ENCODE measurements at regions not wholly inside any gene's neighbourhood (a gene's known extent, or its start where the extent isn't known, plus 50 kb on each side); places are given as distances from the start of the nearest gene placed in this dataset.

DNA sequence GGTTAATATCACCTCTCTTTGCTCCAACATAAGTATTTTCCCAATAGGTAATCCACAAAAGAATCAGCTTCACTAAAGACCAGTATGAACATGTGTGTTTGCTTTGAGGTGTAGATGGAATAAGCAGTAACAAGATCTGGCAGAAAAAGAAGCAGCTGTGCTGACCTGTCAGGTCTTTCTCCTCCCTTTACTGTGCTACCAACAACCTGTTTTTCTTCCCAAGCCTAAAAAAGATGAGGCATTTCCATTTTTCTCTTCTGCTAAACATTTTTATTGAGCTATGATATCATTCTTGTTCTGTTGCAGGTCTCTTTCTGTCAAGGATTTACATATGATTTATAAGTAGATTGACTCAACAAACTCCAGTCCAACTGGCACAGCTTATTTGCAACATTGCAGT is 315.2 kb upstream of the GLI3 start:
- no peak overlapping the region for H3K27ac ChIP-seq (ENCODE audit: low read depth, low read length)
- H2AFZ ChIP-seq (ENCODE audit: low read depth, low read length), result no peak overlapping the region
- Mint-ChIP-seq H3K27ac (ENCODE audit: unreplicated experiment) (no peak overlapping the region), H3K9me3 (ENCODE audit: unreplicated experiment) (peaks cover 26% of the 10 kb centered on the region), H3K36me3 (ENCODE audit: low read depth, unreplicated experiment) (no peaks in the 10 kb centered on the region), H3K4me1 (ENCODE audit: low read depth, unreplicated experiment) (peaks cover 2% of the 10 kb centered on the region), H3K4me3 (ENCODE audit: unreplicated experiment) (no peak overlapping the region), H3K27me3 (ENCODE audit: low read depth, unreplicated experiment) (no peaks in the 10 kb centered on the region)
- no peak for TF ChIP-seq EZH2 (IDR thresholded peaks at IDR 0.05; ENCODE audit: insufficient read depth, low read length)
- TF ChIP-seq, protein P1, sequence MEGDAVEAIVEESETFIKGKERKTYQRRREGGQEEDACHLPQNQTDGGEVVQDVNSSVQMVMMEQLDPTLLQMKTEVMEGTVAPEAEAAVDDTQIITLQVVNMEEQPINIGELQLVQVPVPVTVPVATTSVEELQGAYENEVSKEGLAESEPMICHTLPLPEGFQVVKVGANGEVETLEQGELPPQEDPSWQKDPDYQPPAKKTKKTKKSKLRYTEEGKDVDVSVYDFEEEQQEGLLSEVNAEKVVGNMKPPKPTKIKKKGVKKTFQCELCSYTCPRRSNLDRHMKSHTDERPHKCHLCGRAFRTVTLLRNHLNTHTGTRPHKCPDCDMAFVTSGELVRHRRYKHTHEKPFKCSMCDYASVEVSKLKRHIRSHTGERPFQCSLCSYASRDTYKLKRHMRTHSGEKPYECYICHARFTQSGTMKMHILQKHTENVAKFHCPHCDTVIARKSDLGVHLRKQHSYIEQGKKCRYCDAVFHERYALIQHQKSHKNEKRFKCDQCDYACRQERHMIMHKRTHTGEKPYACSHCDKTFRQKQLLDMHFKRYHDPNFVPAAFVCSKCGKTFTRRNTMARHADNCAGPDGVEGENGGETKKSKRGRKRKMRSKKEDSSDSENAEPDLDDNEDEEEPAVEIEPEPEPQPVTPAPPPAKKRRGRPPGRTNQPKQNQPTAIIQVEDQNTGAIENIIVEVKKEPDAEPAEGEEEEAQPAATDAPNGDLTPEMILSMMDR (IDR thresholded peaks at IDR 0.05; ENCODE audit: insufficient read depth, low read depth, low read length), result no peak
- no peaks in the 10 kb centered on the region for H3K36me3 ChIP-seq (ENCODE audit: insufficient read depth, low read length)
- no peak for DNase-seq (ENCODE audit: low read depth)
- no peaks in the 10 kb centered on the region for H3K79me2 ChIP-seq (ENCODE audit: insufficient read depth, low read length)
- peaks cover 9% of the 10 kb centered on the region for H3K9me3 ChIP-seq (ENCODE audit: insufficient read depth, low read depth, low read length)
- no peak for FAIRE-seq
- no peaks in the 10 kb centered on the region for H3K4me1 ChIP-seq (ENCODE audit: insufficient read depth, low read length)
- no peak overlapping the region for H3K9ac ChIP-seq (ENCODE audit: low read length)
- H4K20me1 ChIP-seq (ENCODE audit: insufficient read depth, low read length), result no peaks in the 10 kb centered on the region
- H3K4me2 ChIP-seq (ENCODE audit: low read length), result no peak overlapping the region
- H3K27me3 ChIP-seq (ENCODE audit: insufficient read depth, low read length), result no peaks in the 10 kb centered on the region
- no peak overlapping the region for H3K4me3 ChIP-seq (ENCODE audit: insufficient read depth, low read depth, low read length)

DNA sequence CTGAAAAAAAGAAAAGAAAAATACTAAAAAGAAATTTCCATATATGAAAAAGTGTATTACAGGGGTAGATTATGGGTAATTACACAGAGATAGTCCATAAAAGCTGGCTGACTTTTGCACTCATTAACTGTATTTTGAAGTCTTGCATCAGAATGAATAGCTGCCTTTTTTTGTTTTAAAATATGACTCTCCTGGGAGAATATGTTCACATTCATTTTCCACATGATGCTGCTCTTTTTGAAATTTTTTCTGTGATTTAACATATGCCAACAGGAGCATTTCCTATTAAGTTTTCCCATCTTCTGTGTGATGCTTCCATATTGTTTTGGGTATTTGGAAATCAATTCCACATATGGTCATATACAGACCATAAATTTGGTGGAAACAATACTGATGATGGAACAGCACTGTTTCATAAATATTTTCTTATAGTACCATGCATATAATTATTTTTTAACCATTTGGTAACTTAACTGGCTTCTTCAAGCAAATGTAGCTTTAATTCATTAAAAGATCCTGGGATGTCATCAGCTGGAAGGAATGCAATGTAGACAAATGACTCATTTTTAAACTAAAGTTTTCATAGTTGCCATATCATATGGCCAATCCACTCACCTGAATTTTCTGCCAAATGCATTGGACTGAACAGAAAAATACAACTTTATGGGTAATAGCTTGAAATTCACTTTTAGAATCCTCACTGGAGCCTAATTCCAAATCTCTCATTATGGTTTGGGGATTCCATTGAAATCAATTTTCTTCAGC is 313.9 kb upstream of the GLI3 start:
- Histone ChIP-seq H2AFZ (ENCODE audit: low read depth, low read length) (no peak overlapping the region), H3K9ac (ENCODE audit: low read length) (no peak overlapping the region), H3K36me3 (ENCODE audit: insufficient read depth, low read length) (no peaks in the 10 kb centered on the region), H3K4me2 (ENCODE audit: low read length) (no peak overlapping the region), H3K27ac (ENCODE audit: low read depth, low read length) (no peak overlapping the region), H3K79me2 (ENCODE audit: insufficient read depth, low read length) (no peaks in the 10 kb centered on the region), H3K9me3 (ENCODE audit: insufficient read depth, low read depth, low read length) (peaks cover 9% of the 10 kb centered on the region), H4K20me1 (ENCODE audit: insufficient read depth, low read length) (no peaks in the 10 kb centered on the region), H3K4me1 (ENCODE audit: insufficient read depth, low read length) (no peaks in the 10 kb centered on the region), H3K27me3 (ENCODE audit: insufficient read depth, low read length) (no peaks in the 10 kb centered on the region), H3K4me3 (ENCODE audit: insufficient read depth, low read depth, low read length) (no peak overlapping the region)
- TF ChIP-seq, protein P1 (IDR thresholded peaks at IDR 0.05; ENCODE audit: insufficient read depth, low read depth, low read length), result no peak
- TF ChIP-seq EZH2 (IDR thresholded peaks at IDR 0.05; ENCODE audit: insufficient read depth, low read length), result no peak
- H3K4me1 Mint-ChIP-seq (ENCODE audit: low read depth, unreplicated experiment), result peaks cover 2% of the 10 kb centered on the region
- H3K9me3 Mint-ChIP-seq (ENCODE audit: unreplicated experiment), result peaks cover 26% of the 10 kb centered on the region
- no peak overlapping the region for H3K4me3 Mint-ChIP-seq (ENCODE audit: unreplicated experiment)
- no peak overlapping the region for H3K27ac Mint-ChIP-seq (ENCODE audit: unreplicated experiment)
- FAIRE-seq (no peak), DNase-seq (ENCODE audit: low read depth) (no peak)
- H3K36me3 Mint-ChIP-seq (ENCODE audit: low read depth, unreplicated experiment), result no peaks in the 10 kb centered on the region
- H3K27me3 Mint-ChIP-seq (ENCODE audit: low read depth, unreplicated experiment), result no peaks in the 10 kb centered on the region

DNA sequence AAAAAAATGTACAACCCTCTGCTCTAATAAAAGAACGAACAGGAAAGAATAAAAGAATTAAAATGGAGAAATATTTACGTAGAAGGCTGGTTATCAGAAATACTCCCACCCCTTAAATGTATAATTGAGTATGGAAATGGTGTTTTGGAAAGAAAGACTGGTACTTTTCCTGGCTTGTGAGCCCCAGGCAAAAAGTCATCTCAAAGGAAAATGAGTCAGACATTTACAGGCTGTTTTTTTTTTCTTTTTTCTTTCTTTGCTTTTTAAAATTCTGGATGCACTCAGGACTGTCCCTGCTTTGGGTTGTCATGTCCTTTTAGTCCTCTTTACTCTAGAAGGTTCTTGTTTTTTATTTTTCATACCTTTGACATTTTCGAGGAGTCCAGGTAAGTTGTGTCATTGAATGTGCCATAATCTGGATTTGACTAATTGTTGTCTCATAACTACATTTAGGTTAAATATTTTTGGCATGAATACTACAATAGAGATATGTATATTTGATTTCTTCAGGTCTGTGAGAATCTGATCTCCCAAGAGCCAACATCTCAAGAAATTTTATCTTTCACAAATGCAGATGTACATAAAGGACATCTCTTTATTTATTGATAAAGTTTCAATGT is 313.0 kb upstream of the GLI3 start:
- Mint-ChIP-seq H3K4me3 (ENCODE audit: unreplicated experiment) (no peak overlapping the region), H3K36me3 (ENCODE audit: low read depth, unreplicated experiment) (no peaks in the 10 kb centered on the region), H3K27ac (ENCODE audit: unreplicated experiment) (no peak overlapping the region), H3K4me1 (ENCODE audit: low read depth, unreplicated experiment) (peaks cover 2% of the 10 kb centered on the region), H3K27me3 (ENCODE audit: low read depth, unreplicated experiment) (no peaks in the 10 kb centered on the region), H3K9me3 (ENCODE audit: unreplicated experiment) (peaks cover 19% of the 10 kb centered on the region)
- no peak overlapping the region for H3K4me2 ChIP-seq (ENCODE audit: low read length)
- H3K4me1 ChIP-seq (ENCODE audit: insufficient read depth, low read length), result no peaks in the 10 kb centered on the region
- H3K79me2 ChIP-seq (ENCODE audit: insufficient read depth, low read length), result no peaks in the 10 kb centered on the region
- no peaks in the 10 kb centered on the region for H3K27me3 ChIP-seq (ENCODE audit: insufficient read depth, low read length)
- H2AFZ ChIP-seq (ENCODE audit: low read depth, low read length), result no peak overlapping the region
- DNase-seq (ENCODE audit: low read depth) (no peak), FAIRE-seq (no peak)
- no peaks in the 10 kb centered on the region for H4K20me1 ChIP-seq (ENCODE audit: insufficient read depth, low read length)
- H3K27ac ChIP-seq (ENCODE audit: low read depth, low read length), result no peak overlapping the region
- TF ChIP-seq, protein P1 (IDR thresholded peaks at IDR 0.05; ENCODE audit: insufficient read depth, low read depth, low read length), result no peak
- TF ChIP-seq EZH2 (IDR thresholded peaks at IDR 0.05; ENCODE audit: insufficient read depth, low read length), result no peak
- no peak overlapping the region for H3K4me3 ChIP-seq (ENCODE audit: insufficient read depth, low read depth, low read length)
- no peaks in the 10 kb centered on the region for H3K36me3 ChIP-seq (ENCODE audit: insufficient read depth, low read length)
- H3K9ac ChIP-seq (ENCODE audit: low read length), result no peak overlapping the region
- peaks cover 9% of the 10 kb centered on the region for H3K9me3 ChIP-seq (ENCODE audit: insufficient read depth, low read depth, low read length)

Data from astrocyte (in vitro differentiated cells and primary cell).